AML-193 (cell line): ENCODE measurements at regions not wholly inside any gene's neighbourhood (a gene's known extent, or its start where the extent isn't known, plus 50 kb on each side); places are given as distances from the start of the nearest gene placed in this dataset.

Source experiments
- DNase-seq, 2 experiments: peaks; one replicate each; lab custom pipeline; 2025; lab: John Stamatoyannopoulos, UW

GRCh38 chr11:128089962-128090361 is 497.4 kb downstream of the ETS1 start:
- DNase-seq, result no peak

- no peak for DNase-seq
Observed at GRCh38 chr11:128086794-128087193, 500.6 kb downstream of the ETS1 start.

GRCh38 chr11:128085276-128085675 is 502.1 kb downstream of the ETS1 start:
- no peak for DNase-seq

GRCh38 chr11:128082574-128082973 is 504.8 kb downstream of the ETS1 start:
- no peak for DNase-seq

GRCh38 chr11:128069665-128070064 is 517.7 kb downstream of the ETS1 start:
- DNase-seq, result no peak

GRCh38 chr11:128067780-128068179 is 519.6 kb downstream of the ETS1 start:
- no peak for DNase-seq

GRCh38 chr11:128066399-128066798 is 521.0 kb downstream of the ETS1 start:
- no peak for DNase-seq

GRCh38 chr11:128061281-128061871 is 526.0 kb downstream of the ETS1 start:
- DNase-seq, result no peak

- DNase-seq, result no peak
Observed at GRCh38 chr11:128058580-128059208, 528.7 kb downstream of the ETS1 start.

GRCh38 chr11:128057786-128058395 is 529.5 kb downstream of the ETS1 start:
- DNase-seq, result no peak

GRCh38 chr11:128055576-128056217 is 531.7 kb downstream of the ETS1 start:
- no peak for DNase-seq

GRCh38 chr11:128053981-128054931 is 533.1 kb downstream of the ETS1 start:
- no peak for DNase-seq

GRCh38 chr11:128052912-128053641 is 534.3 kb downstream of the ETS1 start:
- DNase-seq, result peak; percentile 7 to 18

- no peak for DNase-seq
Observed at GRCh38 chr11:128048121-128048520, 539.2 kb downstream of the ETS1 start.

- no peak for DNase-seq
Observed at GRCh38 chr11:128047026-128047425, 540.3 kb downstream of the ETS1 start.

GRCh38 chr11:128046213-128046612 is 541.1 kb downstream of the ETS1 start:
- no peak for DNase-seq

GRCh38 chr11:128045094-128045725 is 542.1 kb downstream of the ETS1 start:
- DNase-seq, result no peak

GRCh38 chr11:128042290-128042751 is 545.0 kb downstream of the ETS1 start:
- no peak for DNase-seq

GRCh38 chr11:128040603-128041002 is 546.8 kb downstream of the ETS1 start:
- peak; percentile 64 to 65 for DNase-seq

GRCh38 chr11:128039140-128040021 is 548.0 kb downstream of the ETS1 start:
- DNase-seq, result peak; percentile 98
